GM23338 (cell line): ENCODE measurements at regions not wholly inside any gene's neighbourhood (a gene's known extent, or its start where the extent isn't known, plus 50 kb on each side); places are given as distances from the start of the nearest gene placed in this dataset.

Experiments used
- ATAC-seq: fragments of 200-7000 bp; cut with Tn5 transposase; 3 replicates; pipeline ENCODE4 v1.9.1; 2020
- DNase-seq: peaks from one replicate; pipeline ENCODE4 v3.0.0-alpha.2; 2015; ENCODE audit warnings: low spot score
- H2AFZ ChIP-seq: fragments of 200-600 bp; sonication (generic); 2 replicates; pipeline ENCODE4 v1.8.0; 2016; ENCODE audit warnings: antibody characterized with exemption, mild to moderate bottlenecking, moderate library complexity
- H3F3A ChIP-seq: fragments of 200-600 bp; sonication (generic); replicated peaks from 2 replicates; pipeline ENCODE4 v1.8.0; 2017; ENCODE audit warnings: antibody characterized with exemption, mixed run types, low read depth
- H3K27ac ChIP-seq: fragments of 200-600 bp; sonication (generic); 2 replicates; pipeline ENCODE4 v1.6.1; 2016; ENCODE audit warnings: low read depth
- H3K27me3 ChIP-seq: fragments of 200-600 bp; sonication (generic); 2 replicates; pipeline ENCODE4 v1.8.0; 2016; ENCODE audit warnings: mild to moderate bottlenecking, mixed run types, moderate library complexity; ENCODE audit not compliant: insufficient read depth
- H3K36me3 ChIP-seq: fragments of 200-600 bp; sonication (generic); 2 replicates; pipeline ENCODE4 v1.8.0; 2016; ENCODE audit warnings: mild to moderate bottlenecking; ENCODE audit not compliant: insufficient read depth
- H3K4me1 ChIP-seq: fragments of 200-600 bp; sonication (generic); 2 replicates; pipeline ENCODE4 v1.8.0; 2016; ENCODE audit warnings: mild to moderate bottlenecking, moderate library complexity; ENCODE audit not compliant: insufficient read depth
- H3K4me2 ChIP-seq: fragments of 200-600 bp; sonication (generic); 2 replicates; pipeline ENCODE4 v1.7.1; 2017; ENCODE audit warnings: mixed run types
- H3K4me3 ChIP-seq: fragments of 200-600 bp; sonication (generic); 2 replicates; pipeline ENCODE4 v1.6.1; 2016; ENCODE audit warnings: mixed run types
- H3K79me2 ChIP-seq: fragments of 200-600 bp; sonication (generic); replicated peaks from 2 replicates; pipeline ENCODE4 v1.8.0; 2017; ENCODE audit warnings: mild to moderate bottlenecking; ENCODE audit not compliant: insufficient read depth
- H3K9me2 ChIP-seq: fragments of 200-600 bp; sonication (generic); 2 replicates; pipeline ENCODE4 v1.8.0; 2017; ENCODE audit not compliant: insufficient read depth
- H4K20me1 ChIP-seq: fragments of 200-600 bp; sonication (generic); replicated peaks from 2 replicates; pipeline ENCODE4 v1.8.0; 2017; ENCODE audit warnings: mild to moderate bottlenecking; ENCODE audit not compliant: insufficient read depth
- H3K27ac Mint-ChIP-seq: 2 replicates; pipeline ENCODE4 v1.8.0; 2020; ENCODE audit warnings: inconsistent platforms, mild to moderate bottlenecking, moderate library complexity, mixed read lengths
- H3K27me3 Mint-ChIP-seq: 3 replicates; pipeline ENCODE4 v1.8.0; 2022; ENCODE audit warnings: low read depth, mild to moderate bottlenecking, moderate library complexity, mixed read lengths, inconsistent platforms; ENCODE audit not compliant: insufficient read depth, poor library complexity
- H3K36me3 Mint-ChIP-seq: 3 replicates; pipeline ENCODE4 v1.8.0; 2021; ENCODE audit warnings: low read depth, mild to moderate bottlenecking, inconsistent platforms, moderate library complexity, mixed read lengths
- H3K4me1 Mint-ChIP-seq: 3 replicates; pipeline ENCODE4 v1.8.0; 2020; ENCODE audit warnings: mild to moderate bottlenecking, inconsistent platforms, mixed read lengths
- H3K4me3 Mint-ChIP-seq: 3 replicates; pipeline ENCODE4 v1.8.0; 2021; ENCODE audit warnings: moderate library complexity, mild to moderate bottlenecking, inconsistent platforms, mixed read lengths
- H3K9me3 Mint-ChIP-seq: 3 replicates; pipeline ENCODE4 v1.8.0; 2020; ENCODE audit warnings: moderate library complexity, mild to moderate bottlenecking, inconsistent platforms, mixed read lengths
- CREB1 ChIP-seq: fragments of 250-450 bp; sonication (Bioruptor Pico); IDR thresholded peaks from 2 replicates; pipeline ENCODE4 v1.5.0; 2020; ENCODE audit warnings: low read depth, mild to moderate bottlenecking, moderate library complexity
- ETS1 ChIP-seq: IDR thresholded peaks from 2 replicates; pipeline ENCODE4 v1.6.1; 2016; ENCODE audit warnings: antibody characterized with exemption
- EZH2 ChIP-seq: fragments of 200-600 bp; sonication (generic); IDR thresholded peaks from one replicate; pipeline ENCODE4 v1.8.0; 2017; ENCODE audit warnings: antibody characterized with exemption, mild to moderate bottlenecking, low read depth; ENCODE audit not compliant: unreplicated experiment
- EZH2phosphoT487 ChIP-seq: fragments of 200-600 bp; sonication (generic); IDR thresholded peaks from one replicate; pipeline ENCODE4 v1.8.1; 2018; ENCODE audit warnings: antibody characterized with exemption; ENCODE audit not compliant: unreplicated experiment
- JUNB ChIP-seq: IDR thresholded peaks from one replicate; pipeline ENCODE4 v1.6.1; 2016; ENCODE audit warnings: antibody characterized with exemption; ENCODE audit not compliant: unreplicated experiment
- NANOG ChIP-seq: IDR thresholded peaks from 2 replicates; pipeline ENCODE4 v1.6.1; 2016; ENCODE audit warnings: antibody characterized with exemption, borderline replicate concordance
- REST ChIP-seq: IDR thresholded peaks from one replicate; pipeline ENCODE4 v1.6.1; 2018; ENCODE audit warnings: antibody characterized with exemption; ENCODE audit not compliant: unreplicated experiment
- STAT1 ChIP-seq: IDR thresholded peaks from one replicate; pipeline ENCODE4 v1.6.1; 2016; ENCODE audit warnings: antibody characterized with exemption; ENCODE audit not compliant: unreplicated experiment
- ZNF114 ChIP-seq: fragments of 250-450 bp; sonication (Bioruptor Pico); IDR thresholded peaks from 2 replicates; pipeline ENCODE4 v1.5.0; 2020; ENCODE audit warnings: mild to moderate bottlenecking, moderate library complexity

DNA sequence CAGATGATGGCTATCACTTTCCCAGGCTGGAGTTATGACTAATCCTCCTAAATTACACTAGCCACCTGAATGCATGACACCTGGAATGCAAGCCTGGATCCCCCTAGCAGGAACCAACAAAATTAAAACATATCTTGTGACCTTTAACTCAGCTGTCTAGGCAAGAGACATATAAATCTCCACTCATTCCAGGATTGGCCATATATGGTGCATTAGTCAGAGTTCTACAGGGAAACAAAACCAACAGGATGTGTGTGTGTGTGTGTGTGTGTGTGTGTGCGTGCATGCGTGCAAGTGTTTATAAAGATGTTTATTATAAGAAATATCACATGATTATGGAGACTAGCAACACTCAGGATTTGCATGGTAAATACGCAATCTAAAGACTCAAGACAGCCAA is 212.8 kb downstream of the KIF21A start (continued):
- no peak for TF ChIP-seq STAT1

DNA sequence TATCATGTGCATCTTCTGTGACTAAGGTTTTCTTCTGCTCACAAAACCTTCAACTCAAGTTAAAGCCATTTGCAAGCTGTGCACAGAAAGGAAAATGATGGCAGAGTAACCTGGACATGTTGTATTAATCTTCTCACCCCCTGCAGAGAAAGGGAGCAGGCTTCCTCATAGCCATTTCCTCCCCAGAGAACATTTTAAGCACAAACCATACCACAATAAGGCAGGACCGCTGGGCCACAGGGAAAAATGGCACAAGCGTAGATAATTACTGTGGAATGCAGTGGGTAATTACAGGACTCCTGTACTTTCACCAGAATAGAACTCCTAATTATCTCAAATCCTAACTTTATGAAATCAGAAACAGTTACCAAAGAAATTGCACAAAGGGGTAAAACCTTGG is 215.7 kb downstream of the KIF21A start:
- H3K9me3 Mint-ChIP-seq: peaks cover 2% of the 10 kb centered on the region; the same call in 2 of the 3 replicates
- H3K9me2 ChIP-seq: no peaks in the 10 kb centered on the region
- no peak overlapping the region for H3K4me3 Mint-ChIP-seq
- ATAC-seq (no peak), DNase-seq (no peak)
- no peaks in the 10 kb centered on the region for H4K20me1 ChIP-seq
- no peak overlapping the region for H3K4me3 ChIP-seq
- no peak overlapping the region for H3K27ac Mint-ChIP-seq
- TF ChIP-seq ETS1 (no peak), REST (no peak), ZNF114 (CRISPR knock-in tag) (no peak), CREB1 (CRISPR knock-in tag) (no peak), NANOG (no peak), JUNB (no peak), EZH2phosphoT487 (no peak), EZH2 (no peak)
- no peaks in the 10 kb centered on the region for H3F3A ChIP-seq
- no peaks in the 10 kb centered on the region for H3K36me3 ChIP-seq
- no peaks in the 10 kb centered on the region for H3K27me3 ChIP-seq
- no peaks in the 10 kb centered on the region for H3K4me1 Mint-ChIP-seq
- no peaks in the 10 kb centered on the region for H3K36me3 Mint-ChIP-seq
- no peaks in the 10 kb centered on the region for H3K79me2 ChIP-seq
- H3K4me1 ChIP-seq: no peaks in the 10 kb centered on the region
- H2AFZ ChIP-seq: no peak overlapping the region
- no peaks in the 10 kb centered on the region for H3K27me3 Mint-ChIP-seq
- no peak overlapping the region for H3K4me2 ChIP-seq
- H3K27ac ChIP-seq: no peak overlapping the region

GRCh38 chr12:39224971-39225370 is 217.9 kb downstream of the KIF21A start:
- H3K27me3 ChIP-seq: no peaks in the 10 kb centered on the region
- H2AFZ ChIP-seq: no peak overlapping the region
- H3F3A ChIP-seq: no peaks in the 10 kb centered on the region
- DNase-seq (no peak), ATAC-seq (no peak)
- Mint-ChIP-seq H3K4me3 (no peak overlapping the region), H3K4me1 (no peaks in the 10 kb centered on the region), H3K27me3 (no peaks in the 10 kb centered on the region), H3K9me3 (peaks cover 2% of the 10 kb centered on the region; the same call in 2 of the 3 replicates), H3K36me3 (no peaks in the 10 kb centered on the region), H3K27ac (no peak overlapping the region)
- no peaks in the 10 kb centered on the region for H3K9me2 ChIP-seq
- no peaks in the 10 kb centered on the region for H3K4me1 ChIP-seq
- H4K20me1 ChIP-seq: no peaks in the 10 kb centered on the region
- no peak overlapping the region for H3K4me3 ChIP-seq
- no peaks in the 10 kb centered on the region for H3K79me2 ChIP-seq
- H3K27ac ChIP-seq: no peak overlapping the region
- H3K36me3 ChIP-seq: no peaks in the 10 kb centered on the region
- H3K4me2 ChIP-seq: no peak overlapping the region
- TF ChIP-seq REST: no peak
- TF ChIP-seq NANOG: no peak
